ENCODE measurements at regions not wholly inside any gene's neighbourhood (a gene's known extent, or its start where the extent isn't known, plus 50 kb on each side); places are given as distances from the start of the nearest gene placed in this dataset.

- DNase-seq (ENCODE audit: low read depth): no peak
- no peaks in the 10 kb centered on the region for H3K36me3 ChIP-seq (ENCODE audit: control insufficient read depth, insufficient read depth, low read length)
- no peak for TF ChIP-seq CTCF (IDR thresholded peaks at IDR 0.05; ENCODE audit: insufficient read depth, low read depth, low read length)
- no peak overlapping the region for H3K4me3 ChIP-seq (ENCODE audit: low read depth, low read length)
- ChIA-PET POLR2A (no interaction called here), CTCF (no interaction called here)
- no peaks in the 10 kb centered on the region for H3K27me3 ChIP-seq (ENCODE audit: control insufficient read depth, insufficient read depth, low read length)
Measured at GRCh38 chr6:241336-241865, 50.9 kb upstream of the DUSP22 start.
